Peyer's patch (tissue), 4 donors: ENCODE measurements at regions not wholly inside any gene's neighbourhood (a gene's known extent, or its start where the extent isn't known, plus 50 kb on each side); places are given as distances from the start of the nearest gene placed in this dataset.
"Not testable (repeated sequence)": the region's sequence is repeated elsewhere in the genome, so short reads cannot be mapped to it uniquely, and the experiment has no call there.

Experiments
- DNase-seq, 3 donors: peaks; one replicate each; pipeline ENCODE4 v3.0.0-alpha.2; 2017 to 2019
- H3K27ac ChIP-seq, 4 donors: fragments of 200-600 bp; sonication (generic); one replicate each; pipeline ENCODE4 v1.5.1; 2016 to 2019
- H3K27me3 ChIP-seq, 2 donors: fragments of 200-600 bp; sonication (generic); one replicate each; pipeline ENCODE4 v1.5.1; 2019
- H3K36me3 ChIP-seq, 3 donors: fragments of 200-600 bp; sonication (generic); one replicate each; pipeline ENCODE4 v1.5.1; 2016 to 2019
- H3K4me1 ChIP-seq, 4 donors: fragments of 200-600 bp; sonication (generic); one replicate each; pipeline ENCODE4 v1.5.1; 2016 to 2019
- H3K4me3 ChIP-seq, 4 donors: fragments of 200-600 bp; sonication (generic); 1 replicate in 3 of 4; 2 replicates in 1 of 4; pipeline ENCODE4 v1.5.1; 2016 to 2019; ENCODE audit warnings: mild to moderate bottlenecking in 1 of 4
- H3K9me3 ChIP-seq, 4 donors: fragments of 200-600 bp; sonication (generic); one replicate each; pipeline ENCODE4 v1.5.1; 2016 to 2019; ENCODE audit warnings: mild to moderate bottlenecking in 1 of 4
- POLR2A ChIP-seq, 2 donors: fragments of 450-650 bp; IDR thresholded peaks; one replicate each; pipeline ENCODE4 v1.5.1; 2017; ENCODE audit warnings: antibody characterized with exemption in 2 of 2, mild to moderate bottlenecking in 2 of 2, moderate library complexity in 2 of 2
- TF ChIP-seq, protein P1 (sequence below), 6 experiments: fragments of 450-650 bp in 4 of 6; fragments of 200-600 bp in 2 of 6; sonication (generic) in 1 of 6; IDR thresholded peaks; one replicate each; pipeline ENCODE4 v1.5.1; 2017 to 2019; ENCODE audit warnings: antibody characterized with exemption in 6 of 6, mild to moderate bottlenecking in 3 of 6, moderate library complexity in 1 of 6

- peak in 1 of 3 donors; percentile 49 for DNase-seq
- peaks cover 0 to 17% (median 12%) of the 10 kb centered on the region in 4 donors for H3K4me1 ChIP-seq
- TF ChIP-seq POLR2A (IDR thresholded peaks at IDR 0.05) = no peak
- TF ChIP-seq, protein P1, sequence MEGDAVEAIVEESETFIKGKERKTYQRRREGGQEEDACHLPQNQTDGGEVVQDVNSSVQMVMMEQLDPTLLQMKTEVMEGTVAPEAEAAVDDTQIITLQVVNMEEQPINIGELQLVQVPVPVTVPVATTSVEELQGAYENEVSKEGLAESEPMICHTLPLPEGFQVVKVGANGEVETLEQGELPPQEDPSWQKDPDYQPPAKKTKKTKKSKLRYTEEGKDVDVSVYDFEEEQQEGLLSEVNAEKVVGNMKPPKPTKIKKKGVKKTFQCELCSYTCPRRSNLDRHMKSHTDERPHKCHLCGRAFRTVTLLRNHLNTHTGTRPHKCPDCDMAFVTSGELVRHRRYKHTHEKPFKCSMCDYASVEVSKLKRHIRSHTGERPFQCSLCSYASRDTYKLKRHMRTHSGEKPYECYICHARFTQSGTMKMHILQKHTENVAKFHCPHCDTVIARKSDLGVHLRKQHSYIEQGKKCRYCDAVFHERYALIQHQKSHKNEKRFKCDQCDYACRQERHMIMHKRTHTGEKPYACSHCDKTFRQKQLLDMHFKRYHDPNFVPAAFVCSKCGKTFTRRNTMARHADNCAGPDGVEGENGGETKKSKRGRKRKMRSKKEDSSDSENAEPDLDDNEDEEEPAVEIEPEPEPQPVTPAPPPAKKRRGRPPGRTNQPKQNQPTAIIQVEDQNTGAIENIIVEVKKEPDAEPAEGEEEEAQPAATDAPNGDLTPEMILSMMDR (IDR thresholded peaks at IDR 0.05) = no peak
- H3K36me3 ChIP-seq = no peaks in the 10 kb centered on the region
- H3K27ac ChIP-seq = peak overlapping the region; percentile 17 to 83 (median 52)
- H3K9me3 ChIP-seq = no peaks in the 10 kb centered on the region
- no peaks in the 10 kb centered on the region for H3K27me3 ChIP-seq
- no peak overlapping the region for H3K4me3 ChIP-seq
Observed at GRCh38 chr2:200125444-200126284, 170.3 kb downstream of the MAIP1 start.

DNA sequence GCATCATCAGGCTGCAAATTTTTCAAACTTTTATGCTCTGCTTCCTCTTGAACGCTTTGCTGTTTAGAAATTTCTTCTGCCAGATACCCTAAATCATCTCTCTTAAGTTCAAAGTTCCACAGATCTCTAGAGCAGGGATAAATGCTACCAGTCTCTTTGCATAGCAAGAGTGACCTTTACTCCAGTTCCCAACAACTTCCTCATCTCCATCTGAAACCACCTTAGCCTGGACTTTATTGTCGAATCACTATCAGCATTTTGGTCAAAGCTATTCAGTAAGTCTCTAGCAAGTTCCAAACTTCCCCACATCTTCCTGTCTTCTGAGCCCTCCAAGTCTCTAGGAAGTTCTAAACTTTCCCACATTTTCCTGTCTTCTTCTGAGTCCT lies 170.9 kb downstream of the MAIP1 start:
- H3K27me3 ChIP-seq, H3K4me3 ChIP-seq, DNase-seq, H3K9me3 ChIP-seq, H3K36me3 ChIP-seq: not testable (repeated sequence)
- Histone ChIP-seq H3K4me1 (peaks cover 0 to 17% (median 12%) of the 10 kb centered on the region in 4 donors), H3K27ac (peak overlapping the region in 3 of 4 donors; percentile 47 to 83 (median 56))

GRCh38 chr2:200126680-200127079 lies 171.3 kb downstream of the MAIP1 start:
- not testable (repeated sequence) for DNase-seq
- H3K27ac ChIP-seq = peak overlapping the region in 3 of 4 donors; percentile 47 to 83 (median 56)

GRCh38 chr2:200127848-200128247 lies 172.5 kb downstream of the MAIP1 start:
- Histone ChIP-seq H3K4me1 (peaks cover 0 to 17% (median 12%) of the 10 kb centered on the region in 4 donors), H3K36me3 (no peaks in the 10 kb centered on the region), H3K27me3 (no peaks in the 10 kb centered on the region), H3K4me3 (no peak overlapping the region), H3K27ac (no peak overlapping the region), H3K9me3 (no peaks in the 10 kb centered on the region)
- DNase-seq = no peak
- no peak for TF ChIP-seq POLR2A (IDR thresholded peaks at IDR 0.05)
- TF ChIP-seq, protein P1 (IDR thresholded peaks at IDR 0.05) = no peak

More at GRCh38 chr2:200126680-200127079, 171.3 kb downstream of the MAIP1 start:
- H3K9me3 ChIP-seq, H3K36me3 ChIP-seq, H3K27me3 ChIP-seq, H3K4me3 ChIP-seq: not testable (repeated sequence)
- H3K4me1 ChIP-seq = peaks cover 0 to 17% (median 12%) of the 10 kb centered on the region in 4 donors

- H3K4me1 ChIP-seq = peaks cover 0 to 17% (median 12%) of the 10 kb centered on the region in 4 donors
- H3K36me3 ChIP-seq = no peaks in the 10 kb centered on the region
- no peak for DNase-seq
- TF ChIP-seq, protein P1 (IDR thresholded peaks at IDR 0.05) = no peak
- no peak for TF ChIP-seq POLR2A (IDR thresholded peaks at IDR 0.05)
- H3K9me3 ChIP-seq = no peaks in the 10 kb centered on the region
- H3K4me3 ChIP-seq = no peak overlapping the region
- no peak overlapping the region for H3K27ac ChIP-seq
- H3K27me3 ChIP-seq = no peaks in the 10 kb centered on the region
Observed at GRCh38 chr2:200128296-200128695, 172.9 kb downstream of the MAIP1 start.

DNA sequence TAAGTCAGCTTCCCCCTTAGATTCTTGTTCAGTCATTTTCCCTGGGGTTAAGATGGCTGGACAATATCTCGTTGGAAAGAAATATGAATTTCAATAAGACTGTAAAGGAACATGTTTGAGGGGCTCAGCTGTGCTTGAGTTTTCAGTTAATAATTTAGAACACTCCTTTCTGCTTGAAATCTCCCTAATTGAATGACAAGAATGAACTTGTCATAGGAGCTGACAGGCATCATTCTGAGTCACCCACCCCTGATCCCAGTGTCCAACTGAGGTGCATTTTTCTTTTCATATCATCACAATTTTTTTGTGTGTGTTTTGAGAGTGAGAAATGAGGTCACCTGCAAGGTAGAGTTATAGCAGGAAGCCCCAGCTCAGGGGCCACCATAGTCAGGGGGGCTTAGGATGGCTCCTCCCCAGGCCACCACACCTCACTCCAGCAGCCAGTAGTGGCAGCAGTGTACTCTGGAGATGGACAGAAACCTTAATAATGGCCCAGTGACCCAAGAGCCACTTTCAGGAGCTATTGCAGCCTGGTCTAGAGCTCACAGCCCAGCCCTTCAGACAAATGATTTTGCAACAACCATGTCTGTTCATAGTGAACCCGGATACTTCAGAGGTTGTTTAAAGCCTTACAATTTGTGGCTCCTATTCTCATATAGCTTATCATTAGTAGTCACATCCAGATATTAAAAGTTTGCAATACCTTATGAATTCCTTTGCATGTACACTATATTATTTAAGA lies 174.5 kb downstream of the MAIP1 start:
- Histone ChIP-seq H3K4me1 (peaks cover 0 to 17% (median 9%) of the 10 kb centered on the region in 4 donors), H3K27me3 (no peaks in the 10 kb centered on the region), H3K36me3 (no peaks in the 10 kb centered on the region), H3K4me3 (no peak overlapping the region), H3K9me3 (no peaks in the 10 kb centered on the region), H3K27ac (no peak overlapping the region)
- DNase-seq = no peak
- TF ChIP-seq, protein P1 (IDR thresholded peaks at IDR 0.05) = no peak
- no peak for TF ChIP-seq POLR2A (IDR thresholded peaks at IDR 0.05)
